Transverse colon (tissue), 4 donors: ENCODE measurements at regions not wholly inside any gene's neighbourhood (a gene's known extent, or its start where the extent isn't known, plus 50 kb on each side); places are given as distances from the start of the nearest gene placed in this dataset.

Source experiments
- CTCF ChIP-seq, 5 experiments: fragments of 200-600 bp in 3 of 5; fragments of 450-650 bp in 2 of 5; sonication (generic) in 3 of 5; IDR thresholded peaks; 1 replicate in 2 of 5; 2 replicates in 3 of 5; pipeline ENCODE4 v1.5.1; 2016 to 2017; ENCODE audit warnings: antibody characterized with exemption in 5 of 5, inconsistent platforms in 3 of 5, mild to moderate bottlenecking in 2 of 5, moderate library complexity in 1 of 5
- POLR2A ChIP-seq: fragments of 450-650 bp; IDR thresholded peaks from one replicate; pipeline ENCODE4 v1.6.1; 2016; ENCODE audit warnings: antibody characterized with exemption, mild to moderate bottlenecking, moderate library complexity
- POLR2AphosphoS5 ChIP-seq, 3 donors: sonication (generic); formaldehyde crosslinking; IDR thresholded peaks; one replicate each; pipeline ENCODE4 v1.6.1; 2016; ENCODE audit warnings: antibody characterized with exemption in 3 of 3

DNA sequence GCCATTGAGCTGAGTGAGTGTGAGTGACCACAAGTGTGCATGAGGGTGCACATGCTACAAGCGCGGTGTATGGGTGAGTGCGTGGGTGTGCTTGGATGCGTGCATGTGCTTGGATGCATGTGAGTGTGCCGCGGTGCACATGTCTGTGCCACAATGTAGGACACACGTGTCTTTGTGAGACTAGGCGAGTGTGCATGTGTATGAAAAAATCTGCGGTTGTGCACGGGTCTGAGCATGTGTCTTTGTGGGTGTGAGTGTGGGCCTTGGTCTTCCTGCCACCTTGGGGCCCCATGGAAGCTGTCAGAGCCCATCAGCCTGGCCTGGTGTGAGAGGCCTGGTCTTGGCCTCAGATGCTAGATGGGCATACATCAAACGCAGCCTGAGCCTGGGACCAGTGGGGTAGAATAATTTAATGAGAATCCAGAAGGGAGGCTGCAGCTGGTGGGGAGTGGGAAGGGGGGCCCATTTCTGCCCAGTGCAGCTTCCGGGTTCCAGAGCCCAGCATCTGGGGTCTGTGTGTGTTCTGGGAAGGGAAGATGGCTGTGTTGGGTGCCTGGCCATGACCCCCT, 103.9 kb upstream of the SLC2A1 start:
- TF ChIP-seq POLR2AphosphoS5 (IDR thresholded peaks at IDR 0.05) (no peak), CTCF (IDR thresholded peaks at IDR 0.05) (no peak), POLR2A (no peak)
